ENCODE measurements at regions not wholly inside any gene's neighbourhood (a gene's known extent, or its start where the extent isn't known, plus 50 kb on each side); places are given as distances from the start of the nearest gene placed in this dataset.

- no peak for TF ChIP-seq POLR2AphosphoS5 (IDR thresholded peaks at IDR 0.05; ENCODE audit: low read depth, low read length)
- TF ChIP-seq TAF1 (IDR thresholded peaks at IDR 0.05; ENCODE audit: borderline replicate concordance, insufficient read depth, low read length): no peak
- TF ChIP-seq REST (IDR thresholded peaks at IDR 0.05; ENCODE audit: insufficient read depth in 1 of 2, low read depth in 2 of 2, low read length in 2 of 2): no peak
These were observed 177.9 kb downstream of the SEC14L1 start for GRCh38 chr17:77318491-77319210.

All from PFSK-1 (cell line).